H9 (cell line): ENCODE measurements at regions not wholly inside any gene's neighbourhood (a gene's known extent, or its start where the extent isn't known, plus 50 kb on each side); places are given as distances from the start of the nearest gene placed in this dataset.

Experiments
- DNase-seq: peaks from one replicate; pipeline ENCODE4 v3.0.0-alpha.2; 2017
- H2AFZ ChIP-seq: one replicate; pipeline ENCODE4 v1.6.1; 2013; ENCODE audit warnings: mild to moderate bottlenecking, low read length, control low read depth, moderate library complexity
- H2AK5ac ChIP-seq: 2 replicates; pipeline ENCODE4 v1.6.1; 2013; ENCODE audit warnings: low read length, control low read depth, mixed read lengths; ENCODE audit not compliant: insufficient read length
- H2BK120ac ChIP-seq: one replicate; pipeline ENCODE4 v1.6.1; 2013; ENCODE audit warnings: low read depth, mild to moderate bottlenecking, low read length, control low read depth, inconsistent platforms; ENCODE audit not compliant: poor library complexity, severe bottlenecking
- H2BK12ac ChIP-seq: 2 replicates; pipeline ENCODE4 v1.6.1; 2013; ENCODE audit warnings: low read length, control low read depth, mixed read lengths, low read depth; ENCODE audit not compliant: insufficient read length
- H2BK15ac ChIP-seq: 2 replicates; pipeline ENCODE4 v1.6.1; 2013; ENCODE audit warnings: low read depth, low read length, control low read depth
- H2BK20ac ChIP-seq: one replicate; pipeline ENCODE4 v1.6.1; 2013; ENCODE audit warnings: low read depth, mild to moderate bottlenecking, low read length, control low read depth, inconsistent platforms; ENCODE audit not compliant: poor library complexity, severe bottlenecking
- H2BK5ac ChIP-seq: 2 replicates; pipeline ENCODE4 v1.6.1; 2013; ENCODE audit warnings: low read length, control low read depth, mixed read lengths; ENCODE audit not compliant: insufficient read length
- H3K14ac ChIP-seq: 2 replicates; pipeline ENCODE4 v1.6.1; 2013; ENCODE audit warnings: low read length, control low read depth; ENCODE audit not compliant: insufficient read depth
- H3K18ac ChIP-seq: 2 replicates; pipeline ENCODE4 v1.6.1; 2013; ENCODE audit warnings: low read depth, mild to moderate bottlenecking, mixed read lengths, low read length, control low read depth; ENCODE audit not compliant: insufficient read length
- H3K23ac ChIP-seq: 2 replicates; pipeline ENCODE4 v1.6.1; 2013; ENCODE audit warnings: low read length, control low read depth, mixed read lengths, low read depth; ENCODE audit not compliant: insufficient read length
- H3K23me2 ChIP-seq: 2 replicates; pipeline ENCODE4 v1.6.1; 2013; ENCODE audit warnings: low read depth, mild to moderate bottlenecking, mixed read lengths, low read length, control low read depth; ENCODE audit not compliant: insufficient read length, poor library complexity, severe bottlenecking
- H3K27ac ChIP-seq: 2 replicates; pipeline ENCODE4 v1.5.1; 2013; ENCODE audit warnings: low read length, control low read depth, mixed read lengths, low read depth; ENCODE audit not compliant: insufficient read length
- H3K27me3 ChIP-seq: 2 replicates; pipeline ENCODE4 v1.6.1; 2013; ENCODE audit warnings: low read length, control low read depth, inconsistent platforms; ENCODE audit not compliant: insufficient read depth
- H3K4ac ChIP-seq: 2 replicates; pipeline ENCODE4 v1.6.1; 2013; ENCODE audit warnings: low read depth, mild to moderate bottlenecking, control low read depth, inconsistent platforms, low read length, moderate library complexity
- H3K4me1 ChIP-seq: 2 replicates; pipeline ENCODE4 v1.6.1; 2013; ENCODE audit warnings: low read length, control low read depth, inconsistent platforms; ENCODE audit not compliant: insufficient read depth
- H3K4me2 ChIP-seq: 2 replicates; pipeline ENCODE4 v1.6.1; 2013; ENCODE audit warnings: low read length, control low read depth, mixed read lengths; ENCODE audit not compliant: insufficient read length, insufficient read depth
- H3K56ac ChIP-seq: 2 replicates; pipeline ENCODE4 v1.6.1; 2013; ENCODE audit warnings: low read depth, mild to moderate bottlenecking, mixed read lengths, low read length, control low read depth; ENCODE audit not compliant: insufficient read length
- H3K79me1 ChIP-seq: 2 replicates; pipeline ENCODE4 v1.6.1; 2013; ENCODE audit warnings: low read depth, mild to moderate bottlenecking, moderate library complexity, low read length, control low read depth, inconsistent platforms; ENCODE audit not compliant: insufficient read depth, poor library complexity, severe bottlenecking
- H3K79me2 ChIP-seq: 2 replicates; pipeline ENCODE4 v1.6.1; 2013; ENCODE audit warnings: low read length, control low read depth, inconsistent platforms; ENCODE audit not compliant: insufficient read depth
- H3K9ac ChIP-seq: 2 replicates; pipeline ENCODE4 v1.6.1; 2013; ENCODE audit warnings: low read length, control low read depth, mixed read lengths; ENCODE audit not compliant: insufficient read length; ENCODE audit errors: extremely low read depth
- H3K9me3 ChIP-seq: one replicate; pipeline ENCODE4 v1.6.1; 2013; ENCODE audit warnings: low read depth, low read length, inconsistent platforms; ENCODE audit not compliant: control insufficient read depth
- H3T11ph ChIP-seq: one replicate; pipeline ENCODE4 v1.6.1; 2013; ENCODE audit warnings: mild to moderate bottlenecking, low read length, control low read depth, inconsistent platforms
- H4K20me1 ChIP-seq: one replicate; pipeline ENCODE4 v1.6.1; 2013; ENCODE audit not compliant: control insufficient read depth, insufficient read length, insufficient read depth
- H4K5ac ChIP-seq: 2 replicates; pipeline ENCODE4 v1.6.1; 2013; ENCODE audit warnings: low read depth, mild to moderate bottlenecking, mixed read lengths, low read length, control low read depth; ENCODE audit not compliant: insufficient read length
- H4K8ac ChIP-seq: replicated peaks from 2 replicates; pipeline ENCODE4 v1.6.1; 2013; ENCODE audit warnings: low read length, control low read depth, mixed read lengths, low read depth; ENCODE audit not compliant: insufficient read length
- H4K91ac ChIP-seq: 2 replicates; pipeline ENCODE4 v1.6.1; 2013; ENCODE audit warnings: low read depth, mild to moderate bottlenecking, moderate library complexity, mixed read lengths, low read length, control low read depth; ENCODE audit not compliant: insufficient read length
- H3K27ac Mint-ChIP-seq, 3 experiments: 2 replicates in 2 of 3; 3 replicates in 1 of 3; pipeline ENCODE4 v1.8.0; 2020 to 2021; ENCODE audit warnings: mixed read lengths in 3 of 3, mild to moderate bottlenecking in 1 of 3, moderate library complexity in 1 of 3
- H3K27me3 Mint-ChIP-seq: 2 replicates; pipeline ENCODE4 v1.8.0; 2021; ENCODE audit warnings: low read depth, mild to moderate bottlenecking, moderate library complexity, mixed read lengths
- H3K36me3 Mint-ChIP-seq, 3 experiments: 2 replicates in 2 of 3; 3 replicates in 1 of 3; pipeline ENCODE4 v1.8.0; 2020 to 2021; ENCODE audit warnings: low read depth in 3 of 3, mixed read lengths in 3 of 3; ENCODE audit not compliant: insufficient read depth in 1 of 3
- H3K4me1 Mint-ChIP-seq, 2 experiments: 2 replicates each; pipeline ENCODE4 v1.8.0; 2020; ENCODE audit warnings: mixed read lengths in 2 of 2
- H3K4me3 Mint-ChIP-seq, 2 experiments: 2 replicates in 1 of 2; 3 replicates in 1 of 2; pipeline ENCODE4 v1.8.0; 2020 to 2021; ENCODE audit warnings: mild to moderate bottlenecking in 2 of 2, mixed read lengths in 2 of 2, moderate library complexity in 1 of 2
- H3K9me3 Mint-ChIP-seq, 2 experiments: 2 replicates in 1 of 2; 3 replicates in 1 of 2; pipeline ENCODE4 v1.8.0; 2020; ENCODE audit warnings: mild to moderate bottlenecking in 2 of 2, mixed read lengths in 2 of 2, moderate library complexity in 1 of 2
- WGBS: extraction: QIAGEN DNeasy Blood & Tissue Kit; methylation state at CpG from one replicate; pipeline ENCODE4 v1.1.7; 2013; ENCODE audit warnings: missing lambda C conversion rate, low lambda C conversion rate, mixed read lengths; ENCODE audit not compliant: insufficient read length; ENCODE audit errors: extremely low coverage; 5-methylcytosine and 5-hydroxymethylcytosine counted together
- TF ChIP-seq, protein P1 (sequence below): fragments of 200-600 bp; sonication (generic); conservative IDR thresholded peaks from 3 replicates; pipeline ENCODE4 v1.8.0; 2021; ENCODE audit warnings: antibody characterized with exemption, mild to moderate bottlenecking

DNA sequence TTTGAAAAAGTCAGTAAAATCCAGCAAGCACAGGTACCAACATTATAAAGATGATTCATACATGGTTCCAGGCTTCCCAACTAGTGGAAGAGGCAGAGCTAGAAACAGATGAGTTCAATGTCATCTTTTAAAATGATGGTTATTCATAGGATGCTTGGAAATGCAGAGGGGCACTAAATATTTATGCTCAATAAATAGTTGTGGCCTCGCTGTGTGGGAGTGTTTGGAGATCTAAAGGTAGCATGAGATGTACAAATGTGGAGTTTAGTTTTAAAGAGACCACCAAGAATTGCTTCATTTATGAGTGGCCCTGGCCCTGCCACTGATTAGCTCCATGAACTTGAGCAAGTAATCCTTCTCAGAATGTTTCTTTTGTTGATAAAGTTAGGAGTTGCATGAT, 182.2 kb downstream of the ETS1 start:
- H3K4ac ChIP-seq = no peak overlapping the region
- no peaks in the 10 kb centered on the region for H3K79me1 ChIP-seq
- WGBS = no CpG with 5 or more reads among the region's 1 CpG
- H3K14ac ChIP-seq = no peak overlapping the region
- DNase-seq = no peak
- Mint-ChIP-seq H3K9me3 (no peaks in the 10 kb centered on the region; a peak in 1 of 5 replicates), H3K4me1 (peaks cover 0 to 9% of the 10 kb centered on the region in 2 experiments; a peak in 2 of 4 replicates), H3K4me3 (no peak overlapping the region), H3K36me3 (no peaks in the 10 kb centered on the region), H3K27ac (no peak overlapping the region), H3K27me3 (no peaks in the 10 kb centered on the region)
- H2AK5ac ChIP-seq = no peak overlapping the region
- no peak overlapping the region for H4K8ac ChIP-seq
- H2BK120ac ChIP-seq = no peak overlapping the region
- H4K20me1 ChIP-seq = no peaks in the 10 kb centered on the region
- no peaks in the 10 kb centered on the region for H3K27me3 ChIP-seq
- H4K91ac ChIP-seq = no peak overlapping the region
- no peaks in the 10 kb centered on the region for H3K9me3 ChIP-seq
- H3K79me2 ChIP-seq = no peaks in the 10 kb centered on the region
- no peaks in the 10 kb centered on the region for H3K4me1 ChIP-seq
- H2AFZ ChIP-seq = no peak overlapping the region
- no peaks in the 10 kb centered on the region for H3K23me2 ChIP-seq
- no peak overlapping the region for H4K5ac ChIP-seq
- H3K56ac ChIP-seq = no peak overlapping the region
- no peak overlapping the region for H3K27ac ChIP-seq
- TF ChIP-seq, protein P1, sequence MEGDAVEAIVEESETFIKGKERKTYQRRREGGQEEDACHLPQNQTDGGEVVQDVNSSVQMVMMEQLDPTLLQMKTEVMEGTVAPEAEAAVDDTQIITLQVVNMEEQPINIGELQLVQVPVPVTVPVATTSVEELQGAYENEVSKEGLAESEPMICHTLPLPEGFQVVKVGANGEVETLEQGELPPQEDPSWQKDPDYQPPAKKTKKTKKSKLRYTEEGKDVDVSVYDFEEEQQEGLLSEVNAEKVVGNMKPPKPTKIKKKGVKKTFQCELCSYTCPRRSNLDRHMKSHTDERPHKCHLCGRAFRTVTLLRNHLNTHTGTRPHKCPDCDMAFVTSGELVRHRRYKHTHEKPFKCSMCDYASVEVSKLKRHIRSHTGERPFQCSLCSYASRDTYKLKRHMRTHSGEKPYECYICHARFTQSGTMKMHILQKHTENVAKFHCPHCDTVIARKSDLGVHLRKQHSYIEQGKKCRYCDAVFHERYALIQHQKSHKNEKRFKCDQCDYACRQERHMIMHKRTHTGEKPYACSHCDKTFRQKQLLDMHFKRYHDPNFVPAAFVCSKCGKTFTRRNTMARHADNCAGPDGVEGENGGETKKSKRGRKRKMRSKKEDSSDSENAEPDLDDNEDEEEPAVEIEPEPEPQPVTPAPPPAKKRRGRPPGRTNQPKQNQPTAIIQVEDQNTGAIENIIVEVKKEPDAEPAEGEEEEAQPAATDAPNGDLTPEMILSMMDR = no peak
- H2BK5ac ChIP-seq = no peak overlapping the region
- H2BK20ac ChIP-seq = no peak overlapping the region
- H3K23ac ChIP-seq = no peak overlapping the region
- no peak overlapping the region for H3K4me2 ChIP-seq
- no peak overlapping the region for H2BK15ac ChIP-seq
- no peak overlapping the region for H3K18ac ChIP-seq
- H2BK12ac ChIP-seq = no peak overlapping the region
- H3K9ac ChIP-seq = no peak overlapping the region
- no peak overlapping the region for H3T11ph ChIP-seq
